ENCODE measurements at regions not wholly inside any gene's neighbourhood (a gene's known extent, or its start where the extent isn't known, plus 50 kb on each side); places are given as distances from the start of the nearest gene placed in this dataset.
A peak's percentile ranks its signal among the peaks of the same experiment; 100 is the strongest.

DNA sequence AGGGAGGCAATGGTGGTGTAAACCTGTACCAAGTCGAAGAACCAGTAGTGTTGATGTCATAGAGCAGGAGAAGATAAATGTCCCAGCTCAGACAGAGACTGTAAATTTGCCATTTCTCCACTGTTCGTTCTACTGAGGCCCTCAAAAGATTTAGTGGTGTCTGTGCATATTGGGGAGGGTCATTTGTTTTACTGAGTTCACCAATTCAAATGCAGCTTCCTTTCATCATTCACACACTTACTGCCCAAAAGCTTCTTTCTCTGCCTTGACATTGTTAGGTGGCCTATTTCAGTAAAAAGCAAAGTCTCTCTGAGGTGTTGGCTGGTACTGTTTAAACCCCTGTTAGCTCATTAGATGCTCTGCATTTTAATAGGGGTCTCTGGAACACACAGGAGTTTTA is 86.2 kb upstream of the EDNRB start:
- DNase-seq (ENCODE audit: low read depth) = no peak

DNA sequence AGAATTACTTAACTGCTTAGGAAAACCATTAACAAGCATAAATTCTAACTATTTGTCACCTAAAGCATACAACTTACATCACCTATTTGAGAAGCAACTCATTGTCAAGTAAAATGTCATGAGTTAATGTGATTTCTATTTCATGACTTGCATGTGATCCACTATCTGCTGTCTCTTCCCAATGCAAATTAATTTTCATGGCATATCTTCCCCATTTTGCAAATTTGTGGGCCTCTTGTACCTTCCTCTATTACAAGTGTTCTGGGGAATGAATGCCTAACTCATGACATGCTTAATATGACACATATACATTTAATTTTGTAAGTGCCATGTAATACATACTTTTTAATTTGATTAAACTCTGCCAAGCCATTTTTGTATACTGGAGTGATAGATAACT is 81.1 kb upstream of the EDNRB start:
- DNase-seq (ENCODE audit: low read depth) = no peak

- no peak for DNase-seq (ENCODE audit: low read depth)
Measured at GRCh38 chr13:77994166-77994565, 75.5 kb upstream of the EDNRB start.

DNA sequence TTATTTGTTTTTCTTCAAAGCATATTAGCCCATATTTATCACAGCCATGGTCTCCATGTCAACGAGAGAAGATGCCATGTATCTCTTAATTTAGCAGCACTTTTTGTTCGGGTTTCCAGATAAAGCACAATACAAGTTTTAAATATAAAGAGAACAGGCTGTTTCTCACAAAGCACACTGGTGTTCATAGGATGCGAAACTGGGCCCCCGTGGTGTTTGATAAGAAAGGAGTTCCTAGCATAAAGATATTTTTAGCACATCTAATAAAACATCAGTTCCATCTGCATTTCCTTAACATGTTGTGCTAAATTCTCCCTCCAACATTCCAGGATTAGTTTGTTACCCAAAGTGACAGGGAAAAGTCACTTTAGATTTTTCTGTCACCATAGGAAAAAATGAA is 72.4 kb upstream of the EDNRB start:
- DNase-seq (ENCODE audit: low read depth) = no peak

GRCh38 chr13:77989281-77989680 is 70.7 kb upstream of the EDNRB start:
- no peak for DNase-seq (ENCODE audit: low read depth)

DNA sequence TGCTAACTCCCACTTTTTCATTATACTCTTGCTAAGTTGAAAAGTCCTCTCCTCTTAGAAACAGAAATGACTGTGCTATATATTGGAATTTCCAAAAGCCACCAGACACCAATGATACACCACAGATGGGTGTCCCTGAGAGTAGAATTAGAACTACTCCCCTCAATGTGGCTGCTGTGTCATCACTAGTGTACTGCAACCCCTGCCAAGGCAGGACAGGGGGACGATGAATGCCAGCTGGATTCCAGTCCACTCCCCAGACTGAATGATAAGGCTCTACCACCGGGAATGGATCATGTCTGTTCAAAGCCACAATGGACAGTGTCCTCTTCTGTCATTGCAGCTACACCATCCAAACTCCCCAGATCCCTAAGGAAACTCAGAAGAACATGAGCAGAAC is 69.7 kb upstream of the EDNRB start:
- no peak for DNase-seq (ENCODE audit: low read depth)

- DNase-seq (ENCODE audit: low read depth) = no peak
Measured at GRCh38 chr13:77986713-77987112, 68.1 kb upstream of the EDNRB start.

DNA sequence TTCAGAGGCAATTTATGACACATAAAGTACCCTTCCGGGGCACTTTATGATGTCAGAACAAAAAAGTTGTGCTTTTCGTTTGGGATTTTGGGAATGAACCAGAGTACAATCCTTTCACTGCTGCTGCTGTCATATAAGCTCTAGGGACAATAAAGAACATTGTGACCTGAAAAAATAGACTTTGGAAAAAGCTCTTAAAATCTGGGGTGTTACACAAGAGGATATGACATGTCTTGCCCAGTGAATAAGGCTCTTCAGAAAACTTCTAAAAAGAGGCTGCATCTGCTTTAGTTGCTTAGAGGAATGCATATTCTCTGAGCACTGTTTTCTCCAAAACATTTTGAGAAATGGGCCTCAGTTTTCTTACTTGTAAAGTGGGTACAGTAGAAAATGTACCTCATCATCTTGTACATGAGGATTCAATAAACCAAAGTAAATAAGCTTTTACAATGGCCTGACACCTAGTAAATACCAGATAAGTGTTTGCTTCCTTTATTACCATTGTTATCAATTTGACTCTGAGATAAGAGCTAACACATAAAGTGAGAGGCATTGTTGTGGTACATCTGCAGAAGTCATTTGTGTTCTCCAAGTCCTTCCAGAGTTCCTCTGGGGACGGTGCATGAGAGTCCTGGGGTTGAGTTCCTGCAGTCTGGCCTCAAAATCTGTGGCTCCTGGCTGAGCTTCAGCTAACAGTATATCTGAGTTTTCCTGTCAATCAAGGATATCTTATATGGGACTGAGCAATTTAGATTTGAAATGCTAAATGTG is 67.4 kb upstream of the EDNRB start:
- DNase-seq (ENCODE audit: low read depth) = no peak

DNA sequence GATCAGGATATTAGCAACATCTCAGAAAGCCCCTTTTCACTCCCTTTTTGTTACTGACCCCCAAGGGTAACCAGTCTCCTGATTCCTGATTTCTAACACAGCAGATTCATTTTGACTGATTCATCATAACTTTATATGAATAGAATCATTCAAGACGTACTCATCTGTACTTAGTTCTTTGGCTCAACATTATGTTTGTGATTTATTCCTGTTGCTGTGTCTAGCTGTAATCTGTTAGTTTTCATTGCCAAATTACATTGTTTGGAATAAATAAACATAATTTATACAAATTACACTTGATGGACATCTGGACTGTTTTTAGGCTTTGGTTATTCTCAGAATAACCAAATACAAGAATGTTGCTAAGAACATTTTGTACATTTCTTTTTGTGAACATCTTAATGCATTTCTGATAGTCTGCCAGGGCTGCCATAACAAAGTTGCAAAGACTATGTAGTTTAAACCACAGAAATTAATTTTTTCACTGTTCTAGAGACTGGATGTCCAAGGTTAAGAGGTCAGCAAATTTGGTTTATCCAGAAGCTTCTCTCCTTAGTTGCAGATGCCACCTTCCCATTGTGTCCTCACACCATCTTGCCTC is 62.8 kb upstream of the EDNRB start:
- no peak for DNase-seq (ENCODE audit: low read depth)

GRCh38 chr13:77980592-77980991 is 62.0 kb upstream of the EDNRB start:
- peak; percentile 0 for DNase-seq (ENCODE audit: low read depth)

DNA sequence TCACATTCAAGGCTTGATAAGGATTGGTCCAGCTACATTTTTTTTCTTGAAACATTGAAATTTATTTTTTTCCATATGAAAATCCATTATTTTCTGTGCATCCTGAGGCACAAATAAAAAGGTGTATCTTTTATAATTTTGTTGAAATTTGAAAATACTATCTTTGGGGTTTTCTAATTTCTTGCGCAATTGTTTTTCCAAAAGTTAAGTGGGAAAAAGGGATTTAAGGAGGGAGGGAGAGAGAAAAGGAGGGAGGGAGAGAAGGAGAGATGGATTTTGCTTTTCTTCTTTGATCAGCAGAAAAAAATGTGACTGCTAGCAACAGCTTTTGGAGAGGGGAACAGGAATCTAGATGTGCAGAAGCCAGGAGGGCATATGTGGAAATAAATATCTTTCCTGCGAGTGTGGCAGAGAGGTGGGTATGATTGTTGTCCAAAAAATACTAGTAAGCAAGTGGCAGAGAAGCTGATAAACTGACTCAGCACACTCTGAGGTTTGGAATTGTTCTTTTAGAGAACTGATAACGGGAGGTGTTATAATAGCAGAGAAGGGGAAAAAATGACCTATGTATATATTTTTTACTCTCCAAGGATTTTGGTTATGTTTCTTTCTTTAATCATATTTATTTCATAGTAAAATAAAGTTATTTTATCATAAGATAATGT is 61.2 kb upstream of the EDNRB start:
- DNase-seq (ENCODE audit: low read depth) = no peak

- DNase-seq (ENCODE audit: low read depth) = no peak
Measured at GRCh38 chr13:77975358-77976042, 56.9 kb upstream of the EDNRB start.

DNA sequence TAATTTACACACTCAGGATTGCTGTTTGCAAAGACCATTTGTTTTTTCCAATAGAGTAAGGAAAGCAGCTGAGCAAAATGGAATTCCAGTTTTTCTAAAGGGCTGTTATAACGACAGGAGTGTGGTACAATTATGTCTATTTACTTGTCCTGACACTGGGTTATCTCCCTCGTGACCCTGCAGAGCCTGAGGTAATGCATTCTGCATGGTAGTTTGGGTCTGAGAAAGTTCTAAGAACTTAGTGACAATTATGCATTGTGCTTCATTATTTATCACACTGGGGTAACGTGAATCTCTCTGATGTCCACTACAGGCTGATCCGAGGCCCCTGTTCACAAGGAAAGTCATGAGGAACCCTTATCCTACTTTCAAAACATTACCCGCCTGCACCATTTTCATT is 50.7 kb upstream of the EDNRB start:
- no peak for DNase-seq (ENCODE audit: low read depth)

All from GM04503 (cell line).